Hematopoietic multipotent progenitor cell treated with erythropoietin and hydrocortisone succinate and interleukin-3 and kit ligand, for 8 days (in vitro differentiated cells): ENCODE measurements at regions not wholly inside any gene's neighbourhood (a gene's known extent, or its start where the extent isn't known, plus 50 kb on each side); places are given as distances from the start of the nearest gene placed in this dataset.
A peak's percentile ranks its signal among the peaks of the same experiment; 100 is the strongest.

Experiments used
- DNase-seq: peaks from one replicate; pipeline ENCODE4 v3.0.0-alpha.2; 2015

GRCh38 chr2:9156483-9156882 is 50.1 kb upstream of the ASAP2 start:
- no peak for DNase-seq

- no peak for DNase-seq
These were observed 52.6 kb upstream of the ASAP2 start for GRCh38 chr2:9154061-9154460.

GRCh38 chr2:9153643-9153980 is 53.0 kb upstream of the ASAP2 start:
- DNase-seq, result no peak

GRCh38 chr2:9152975-9153642 is 53.5 kb upstream of the ASAP2 start:
- no peak for DNase-seq

GRCh38 chr2:9150906-9151305 is 55.7 kb upstream of the ASAP2 start:
- DNase-seq, result no peak

- DNase-seq, result no peak
These were observed 56.1 kb upstream of the ASAP2 start for GRCh38 chr2:9150568-9150900.

GRCh38 chr2:9149726-9150567 is 56.7 kb upstream of the ASAP2 start:
- DNase-seq, result no peak

GRCh38 chr2:9149388-9149660 is 57.3 kb upstream of the ASAP2 start:
- DNase-seq, result no peak

- no peak for DNase-seq
These were observed 60.0 kb upstream of the ASAP2 start for GRCh38 chr2:9146646-9147045.

- no peak for DNase-seq
These were observed 60.7 kb upstream of the ASAP2 start for GRCh38 chr2:9145752-9146430.

- DNase-seq, result no peak
These were observed 61.4 kb upstream of the ASAP2 start for GRCh38 chr2:9145109-9145751.

GRCh38 chr2:9144617-9145016 is 62.0 kb upstream of the ASAP2 start:
- DNase-seq, result no peak

GRCh38 chr2:9144046-9144445 is 62.6 kb upstream of the ASAP2 start:
- DNase-seq, result no peak

GRCh38 chr2:9143264-9143815 is 63.3 kb upstream of the ASAP2 start:
- no peak for DNase-seq

- peak; percentile 83 for DNase-seq
These were observed 63.9 kb upstream of the ASAP2 start for GRCh38 chr2:9142551-9143263.

GRCh38 chr2:9141706-9142460 is 64.7 kb upstream of the ASAP2 start:
- DNase-seq, result no peak

- DNase-seq, result no peak
These were observed 65.4 kb upstream of the ASAP2 start for GRCh38 chr2:9141091-9141667.

GRCh38 chr2:9140645-9141044 is 66.0 kb upstream of the ASAP2 start:
- no peak for DNase-seq

- peak; percentile 62 for DNase-seq
These were observed 66.8 kb upstream of the ASAP2 start for GRCh38 chr2:9139491-9140443.

GRCh38 chr2:9137379-9138150 is 69.0 kb upstream of the ASAP2 start:
- no peak for DNase-seq
